Upper lobe of left lung (tissue), 4 donors: ENCODE measurements at regions not wholly inside any gene's neighbourhood (a gene's known extent, or its start where the extent isn't known, plus 50 kb on each side); places are given as distances from the start of the nearest gene placed in this dataset.
"Not testable (repeated sequence)": the region's sequence is repeated elsewhere in the genome, so short reads cannot be mapped to it uniquely, and the experiment has no call there.

Experiments
- CTCF ChIP-seq, 6 experiments: fragments of 450-650 bp in 4 of 6; fragments of 200-600 bp in 2 of 6; sonication (generic) in 2 of 6; IDR thresholded peaks; one replicate each; pipeline ENCODE4 v1.5.1; 2016 to 2019; ENCODE audit warnings: antibody characterized with exemption in 6 of 6
- EP300 ChIP-seq, 4 donors: sonication (generic); formaldehyde crosslinking; IDR thresholded peaks; one replicate each; pipeline ENCODE4 v1.5.1; 2017; ENCODE audit warnings: antibody characterized with exemption in 4 of 4, control low read depth in 2 of 4
- POLR2A ChIP-seq, 4 donors: fragments of 450-650 bp; IDR thresholded peaks; one replicate each; pipeline ENCODE4 v1.5.1; 2016 to 2017; ENCODE audit warnings: antibody characterized with exemption in 4 of 4, mild to moderate bottlenecking in 2 of 4

GRCh38 chr15:99790751-99791150 is 57.5 kb upstream of the LYSMD4 start:
- TF ChIP-seq POLR2A, CTCF, EP300 (IDR thresholded peaks at IDR 0.05): not testable (repeated sequence)
